ENCODE measurements at regions not wholly inside any gene's neighbourhood (a gene's known extent, or its start where the extent isn't known, plus 50 kb on each side); places are given as distances from the start of the nearest gene placed in this dataset.

DNA sequence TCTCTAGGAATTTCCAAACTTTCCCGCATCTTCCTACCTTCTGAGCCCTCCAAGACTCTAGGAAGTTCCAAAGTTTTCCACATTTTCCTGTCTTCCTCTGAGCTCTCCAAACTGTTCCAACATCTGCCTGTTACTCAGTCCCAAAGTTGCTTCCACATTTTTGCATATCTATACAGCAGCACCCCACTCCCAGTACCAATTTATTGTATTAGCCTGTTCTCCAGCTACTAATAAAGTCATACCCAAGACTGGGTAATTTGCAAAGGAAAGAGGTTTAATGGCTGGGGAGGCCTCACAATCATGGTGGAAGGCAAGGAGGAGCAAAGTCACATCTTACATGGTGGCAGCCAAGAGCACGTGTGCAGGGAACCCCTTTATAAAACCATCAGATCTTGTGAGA lies 82.9 kb upstream of the DSCAM start:
- no peak for TF ChIP-seq HDGF (IDR thresholded peaks at IDR 0.05; ENCODE audit: borderline replicate concordance)
- no peak for TF ChIP-seq LEF1 (IDR thresholded peaks at IDR 0.05; ENCODE audit: borderline replicate concordance)
- no peak for TF ChIP-seq BHLHE40 (IDR thresholded peaks at IDR 0.05; ENCODE audit: borderline replicate concordance)
- TF ChIP-seq TARDBP (IDR thresholded peaks at IDR 0.05) = no peak
- TF ChIP-seq FOXA1 (IDR thresholded peaks at IDR 0.05) = no peak

All from HEK293T (cell line).